Epithelial cell of esophagus (primary cell): ENCODE measurements at regions not wholly inside any gene's neighbourhood (a gene's known extent, or its start where the extent isn't known, plus 50 kb on each side); places are given as distances from the start of the nearest gene placed in this dataset.

Experiments
- DNase-seq: peaks from one replicate; pipeline ENCODE4 v3.0.0; 2010; ENCODE audit warnings: low read depth
- H3K4me3 ChIP-seq: 2 replicates; pipeline ENCODE4 v1.5.1; 2011; ENCODE audit warnings: mild to moderate bottlenecking, low read length, control low read depth
- TF ChIP-seq, protein P1 (sequence below): IDR thresholded peaks from 2 replicates; pipeline ENCODE4 v1.5.1; 2011; ENCODE audit warnings: low read depth, mild to moderate bottlenecking, low read length, control low read depth, inconsistent platforms; ENCODE audit not compliant: insufficient read depth; ENCODE audit errors: missing control alignments

DNA sequence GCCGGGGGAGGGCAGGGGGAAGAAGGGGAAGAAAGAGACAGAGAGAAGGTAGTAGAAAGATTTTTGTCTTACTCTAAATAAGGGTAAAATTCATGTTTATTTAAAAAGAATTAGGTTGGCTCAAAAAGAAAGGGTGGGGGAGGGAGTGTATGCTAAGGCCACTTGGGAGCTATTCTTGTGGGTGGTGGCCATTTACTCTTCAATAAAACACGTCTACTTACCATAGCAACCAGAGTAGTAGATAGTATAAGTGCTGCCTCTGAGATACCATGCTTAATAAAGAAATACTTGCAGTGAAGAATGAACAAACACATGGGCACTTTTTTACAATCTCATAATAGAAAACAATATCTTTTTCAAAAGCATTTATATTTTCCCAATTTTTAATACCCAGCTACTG lies 538.1 kb upstream of the PTBP2 start:
- no peak overlapping the region for H3K4me3 ChIP-seq
- TF ChIP-seq, protein P1, sequence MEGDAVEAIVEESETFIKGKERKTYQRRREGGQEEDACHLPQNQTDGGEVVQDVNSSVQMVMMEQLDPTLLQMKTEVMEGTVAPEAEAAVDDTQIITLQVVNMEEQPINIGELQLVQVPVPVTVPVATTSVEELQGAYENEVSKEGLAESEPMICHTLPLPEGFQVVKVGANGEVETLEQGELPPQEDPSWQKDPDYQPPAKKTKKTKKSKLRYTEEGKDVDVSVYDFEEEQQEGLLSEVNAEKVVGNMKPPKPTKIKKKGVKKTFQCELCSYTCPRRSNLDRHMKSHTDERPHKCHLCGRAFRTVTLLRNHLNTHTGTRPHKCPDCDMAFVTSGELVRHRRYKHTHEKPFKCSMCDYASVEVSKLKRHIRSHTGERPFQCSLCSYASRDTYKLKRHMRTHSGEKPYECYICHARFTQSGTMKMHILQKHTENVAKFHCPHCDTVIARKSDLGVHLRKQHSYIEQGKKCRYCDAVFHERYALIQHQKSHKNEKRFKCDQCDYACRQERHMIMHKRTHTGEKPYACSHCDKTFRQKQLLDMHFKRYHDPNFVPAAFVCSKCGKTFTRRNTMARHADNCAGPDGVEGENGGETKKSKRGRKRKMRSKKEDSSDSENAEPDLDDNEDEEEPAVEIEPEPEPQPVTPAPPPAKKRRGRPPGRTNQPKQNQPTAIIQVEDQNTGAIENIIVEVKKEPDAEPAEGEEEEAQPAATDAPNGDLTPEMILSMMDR, result no peak
- DNase-seq, result no peak

DNA sequence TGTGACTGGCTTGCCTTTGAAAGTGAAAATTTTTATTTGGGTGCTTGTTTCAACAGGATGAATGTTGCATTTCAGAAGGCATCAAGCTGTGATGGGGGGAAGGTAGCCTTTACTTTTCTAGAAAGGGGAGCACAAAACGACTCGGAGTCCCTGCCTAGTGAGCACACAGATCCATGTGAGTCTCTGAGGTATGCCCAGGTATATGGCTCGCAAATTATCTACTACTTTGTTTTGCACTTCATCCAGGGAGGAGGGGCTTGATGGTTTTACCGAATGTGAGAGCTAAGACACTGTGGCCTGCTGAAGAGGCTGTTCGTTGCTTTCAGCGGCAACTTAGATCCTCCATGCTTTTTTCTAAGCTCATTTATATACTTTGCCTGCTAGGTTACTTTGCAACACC lies 537.7 kb upstream of the PTBP2 start:
- H3K4me3 ChIP-seq, result no peak overlapping the region
- TF ChIP-seq, protein P1, result no peak
- DNase-seq, result no peak

DNA sequence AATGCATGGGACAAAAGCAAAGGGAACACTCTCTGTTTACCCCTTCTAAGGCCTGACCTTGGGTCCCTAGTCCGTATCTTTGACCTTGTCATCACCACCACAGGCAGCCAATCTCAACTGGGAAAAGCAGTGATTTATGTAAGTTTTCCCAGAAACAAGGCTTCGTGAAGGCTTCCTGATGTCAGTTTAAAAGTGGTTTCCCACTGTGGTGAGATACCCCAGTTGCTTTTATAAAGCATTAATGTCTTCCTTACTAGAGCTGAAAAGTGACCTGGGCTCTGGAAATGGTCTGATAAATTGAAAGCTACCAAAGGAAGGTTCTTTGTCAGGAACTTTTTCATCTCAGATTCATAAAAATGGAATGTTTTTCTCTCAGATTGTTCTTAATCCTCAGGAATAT lies 536.4 kb upstream of the PTBP2 start:
- H3K4me3 ChIP-seq, result no peak overlapping the region
- DNase-seq, result no peak
- TF ChIP-seq, protein P1, result no peak

DNA sequence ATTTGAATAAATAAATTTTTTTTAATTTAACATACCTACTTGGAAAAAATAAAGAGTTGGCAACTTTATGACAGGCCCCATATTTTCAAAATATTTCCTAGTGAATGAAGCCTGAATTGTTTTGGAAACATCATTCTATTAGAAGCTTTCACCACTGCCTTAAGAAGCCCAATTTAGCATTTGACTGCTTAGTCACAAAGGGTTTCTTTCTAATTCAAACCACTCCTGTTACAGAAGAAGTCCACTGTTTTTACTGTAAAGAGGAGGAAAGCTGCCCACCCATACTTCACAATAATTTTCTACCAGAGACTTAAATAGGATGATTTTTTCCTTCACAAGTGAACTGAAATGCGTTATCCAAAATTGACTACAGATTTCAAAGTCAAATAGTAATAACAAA lies 534.6 kb upstream of the PTBP2 start:
- H3K4me3 ChIP-seq, result no peak overlapping the region
- TF ChIP-seq, protein P1, result no peak
- DNase-seq, result no peak

DNA sequence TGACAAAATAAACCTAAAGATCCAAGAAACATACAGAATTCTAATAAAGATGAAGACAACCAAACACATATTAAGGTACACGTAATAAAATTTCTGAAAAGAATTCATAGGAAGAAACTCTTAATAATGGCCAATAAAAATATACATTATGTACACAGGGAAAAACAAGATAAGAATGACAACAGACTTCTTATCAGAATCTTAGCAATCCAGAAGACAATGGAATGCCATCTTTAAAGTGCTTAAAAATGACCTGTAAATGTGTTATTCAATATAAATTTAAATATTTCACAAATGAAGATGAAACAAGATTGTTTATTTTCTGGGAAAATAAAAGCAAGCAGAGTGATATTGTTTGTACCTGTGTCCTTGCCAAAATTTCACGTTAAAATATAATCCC lies 530.4 kb upstream of the PTBP2 start:
- TF ChIP-seq, protein P1, result no peak
- no peak for DNase-seq
- no peak overlapping the region for H3K4me3 ChIP-seq

DNA sequence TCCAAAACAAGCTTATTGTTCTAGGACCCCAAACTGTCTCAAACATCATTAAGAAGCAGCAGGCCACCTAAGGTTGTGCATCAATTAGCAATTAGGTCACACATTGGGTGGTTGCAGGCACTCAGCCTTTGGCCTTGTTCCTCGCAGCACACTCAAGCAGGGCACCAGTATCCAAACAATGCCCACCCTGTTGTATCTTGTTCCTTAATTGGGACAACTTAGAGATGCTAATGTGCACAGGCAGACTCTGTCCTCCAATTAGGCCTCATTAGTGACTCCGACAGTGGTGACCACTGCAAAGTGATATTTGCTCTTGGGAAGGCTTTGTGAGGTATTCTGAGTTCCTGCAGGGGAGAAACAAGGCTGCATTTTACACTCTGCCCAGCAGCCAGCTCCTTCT lies 515.1 kb upstream of the PTBP2 start:
- no peak for DNase-seq
- TF ChIP-seq, protein P1, result no peak
- no peak overlapping the region for H3K4me3 ChIP-seq

DNA sequence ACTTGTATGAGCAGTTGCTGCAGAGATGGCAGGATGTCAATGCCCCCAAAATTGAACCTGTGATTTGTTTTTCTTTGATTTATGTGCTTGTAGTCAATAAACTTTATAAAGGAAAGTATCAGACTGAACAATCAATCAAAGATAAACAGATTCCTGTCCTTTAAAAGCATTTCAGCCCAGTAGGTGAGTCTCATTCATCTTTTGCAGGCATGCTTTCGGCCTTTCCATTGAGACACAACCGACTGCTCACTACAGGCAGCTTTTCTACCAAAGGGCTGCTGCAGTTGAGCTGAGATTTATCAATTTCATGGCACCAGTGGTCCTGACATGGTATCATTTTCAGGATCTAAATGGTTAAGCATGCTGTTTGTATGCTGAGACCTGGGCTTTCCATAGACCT lies 513.6 kb upstream of the PTBP2 start:
- DNase-seq, result no peak
- TF ChIP-seq, protein P1, result no peak
- H3K4me3 ChIP-seq, result no peak overlapping the region
